A673 (cell line): ENCODE measurements at regions not wholly inside any gene's neighbourhood (a gene's known extent, or its start where the extent isn't known, plus 50 kb on each side); places are given as distances from the start of the nearest gene placed in this dataset.
"Not testable (repeated sequence)": the region's sequence is repeated elsewhere in the genome, so short reads cannot be mapped to it uniquely, and the experiment has no call there.

Experiments
- BruUV-seq: library from RNA; stranded (reverse); fragments of 400-500 nt; replicated peaks from 2 replicates; lab custom pipeline; 2021; lab: Mats Ljungman, UMichigan
- CTCF ChIA-PET: fragments of 300-600 bp; sonication (Branson Sonifier 250); formaldehyde crosslinking; loops from one replicate; lab custom pipeline; 2022; ENCODE audit warnings: antibody characterized with exemption; lab: Charles Lee
- POLR2A ChIA-PET: fragments of 300-600 bp; sonication (Branson Sonifier 250); formaldehyde crosslinking; loops from one replicate; lab custom pipeline; 2022; ENCODE audit warnings: antibody characterized with exemption; ENCODE audit not compliant: low non-redundant PET; lab: Charles Lee
- DNase-seq: peaks from one replicate; pipeline ENCODE4 v3.0.0-alpha.2; 2015; ENCODE audit warnings: low spot score
- H3K27ac ChIP-seq: fragments of 200-600 bp; sonication (generic); 2 replicates; pipeline ENCODE4 v1.5.1; 2016; ENCODE audit warnings: mixed run types, low read depth, mild to moderate bottlenecking, mixed read lengths, antibody characterized with exemption, low read length; ENCODE audit not compliant: poor library complexity, severe bottlenecking
- H3K27me3 ChIP-seq: fragments of 200-600 bp; sonication (generic); replicated peaks from 2 replicates; pipeline ENCODE4 v1.6.1; 2017; ENCODE audit warnings: mixed run types, low read depth, mild to moderate bottlenecking, mixed read lengths, antibody characterized with exemption, low read length; ENCODE audit not compliant: insufficient read depth, poor library complexity
- H3K36me3 ChIP-seq: fragments of 200-600 bp; sonication (generic); 2 replicates; pipeline ENCODE4 v1.6.1; 2016; ENCODE audit warnings: mixed run types, mild to moderate bottlenecking, mixed read lengths, antibody characterized with exemption, low read length; ENCODE audit not compliant: insufficient read depth, poor library complexity, severe bottlenecking
- H3K4me1 ChIP-seq: fragments of 200-600 bp; sonication (generic); 2 replicates; pipeline ENCODE4 v1.6.1; 2017; ENCODE audit warnings: mixed run types, mild to moderate bottlenecking, mixed read lengths, antibody characterized with exemption, low read length; ENCODE audit not compliant: insufficient read depth, poor library complexity, severe bottlenecking
- H3K4me3 ChIP-seq: fragments of 200-600 bp; sonication (generic); 2 replicates; pipeline ENCODE4 v1.5.1; 2016; ENCODE audit warnings: low read depth, mixed run types, mild to moderate bottlenecking, mixed read lengths, low read length; ENCODE audit not compliant: poor library complexity, severe bottlenecking
- H3K9me3 ChIP-seq: fragments of 200-600 bp; sonication (generic); 2 replicates; pipeline ENCODE4 v1.6.1; 2016; ENCODE audit warnings: mixed run types, low read depth, mild to moderate bottlenecking, mixed read lengths, antibody characterized with exemption, low read length; ENCODE audit not compliant: poor library complexity, severe bottlenecking
- EZH2 ChIP-seq: fragments of 200-600 bp; sonication (generic); IDR thresholded peaks from 2 replicates; pipeline ENCODE4 v1.6.1; 2017; ENCODE audit warnings: borderline replicate concordance, low read depth, mild to moderate bottlenecking, mixed read lengths, antibody characterized with exemption, low read length; ENCODE audit not compliant: poor library complexity, severe bottlenecking
- intact Hi-C: fragments of 100-400 bp; cut with micrococcal nuclease; formaldehyde crosslinking; loops from one replicate; pipeline ENCODE4 v1.10.0; 2022; ENCODE audit not compliant: unreplicated experiment
- TF ChIP-seq, protein P1 (sequence below): fragments of 300-800, 200-600 bp; sonication (generic); conservative IDR thresholded peaks from 2 replicates; pipeline ENCODE4 v1.5.1; 2017; ENCODE audit warnings: low read depth, mild to moderate bottlenecking, antibody characterized with exemption, low read length, moderate library complexity, mixed read lengths

DNA sequence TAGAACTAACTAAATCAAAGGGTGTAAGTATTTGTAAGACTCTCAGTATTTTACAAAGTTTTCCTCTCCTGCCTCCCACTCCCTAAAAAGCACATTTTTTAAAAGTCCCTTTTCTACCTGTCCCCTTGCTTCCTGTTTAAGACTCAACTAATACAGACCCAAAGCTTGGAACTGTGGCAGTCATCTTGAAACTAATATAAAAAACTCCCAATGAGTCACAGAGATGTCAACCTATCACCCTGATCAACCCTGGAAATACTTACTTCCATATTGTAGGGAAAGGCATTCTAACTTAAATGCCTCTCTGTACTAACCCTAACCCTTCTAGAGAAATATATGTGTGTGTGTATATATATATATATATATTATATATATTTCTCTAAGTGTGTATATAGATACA is 184.8 kb downstream of the SPTSSA start:
- Histone ChIP-seq H3K4me1 (no peaks in the 10 kb centered on the region), H3K36me3 (no peaks in the 10 kb centered on the region), H3K9me3 (no peaks in the 10 kb centered on the region), H3K27me3 (no peaks in the 10 kb centered on the region), H3K27ac (no peak overlapping the region), H3K4me3 (no peak overlapping the region)
- ChIA-PET POLR2A (no interaction called here), CTCF (no interaction called here)
- no peak for TF ChIP-seq EZH2
- TF ChIP-seq, protein P1, sequence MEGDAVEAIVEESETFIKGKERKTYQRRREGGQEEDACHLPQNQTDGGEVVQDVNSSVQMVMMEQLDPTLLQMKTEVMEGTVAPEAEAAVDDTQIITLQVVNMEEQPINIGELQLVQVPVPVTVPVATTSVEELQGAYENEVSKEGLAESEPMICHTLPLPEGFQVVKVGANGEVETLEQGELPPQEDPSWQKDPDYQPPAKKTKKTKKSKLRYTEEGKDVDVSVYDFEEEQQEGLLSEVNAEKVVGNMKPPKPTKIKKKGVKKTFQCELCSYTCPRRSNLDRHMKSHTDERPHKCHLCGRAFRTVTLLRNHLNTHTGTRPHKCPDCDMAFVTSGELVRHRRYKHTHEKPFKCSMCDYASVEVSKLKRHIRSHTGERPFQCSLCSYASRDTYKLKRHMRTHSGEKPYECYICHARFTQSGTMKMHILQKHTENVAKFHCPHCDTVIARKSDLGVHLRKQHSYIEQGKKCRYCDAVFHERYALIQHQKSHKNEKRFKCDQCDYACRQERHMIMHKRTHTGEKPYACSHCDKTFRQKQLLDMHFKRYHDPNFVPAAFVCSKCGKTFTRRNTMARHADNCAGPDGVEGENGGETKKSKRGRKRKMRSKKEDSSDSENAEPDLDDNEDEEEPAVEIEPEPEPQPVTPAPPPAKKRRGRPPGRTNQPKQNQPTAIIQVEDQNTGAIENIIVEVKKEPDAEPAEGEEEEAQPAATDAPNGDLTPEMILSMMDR, result no peak
- intact Hi-C loops, result no loop called here
- no TSS peak for BruUV-seq
- no peak for DNase-seq

DNA sequence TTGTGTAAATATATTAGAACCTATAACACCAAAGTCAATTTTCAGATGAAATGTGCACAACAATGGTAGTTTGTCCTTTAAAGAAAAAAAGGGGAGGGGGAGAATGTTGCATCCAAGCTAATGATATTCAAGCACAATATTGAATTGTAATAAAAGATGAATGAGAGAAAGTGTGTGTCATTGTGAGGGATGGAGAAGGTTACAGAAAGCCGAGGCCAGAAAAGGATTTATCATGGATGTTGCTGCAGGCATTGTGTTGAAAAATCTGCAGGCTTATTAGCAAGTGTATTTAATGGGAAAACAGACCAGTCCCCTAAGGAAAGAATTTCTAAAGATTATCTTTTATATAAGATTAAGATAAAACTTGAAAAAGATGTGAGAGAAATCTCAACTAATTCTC is 186.5 kb downstream of the SPTSSA start:
- Histone ChIP-seq H3K9me3 (no peaks in the 10 kb centered on the region), H3K4me3 (no peak overlapping the region), H3K27me3 (no peaks in the 10 kb centered on the region), H3K27ac (no peak overlapping the region), H3K36me3 (no peaks in the 10 kb centered on the region), H3K4me1 (no peaks in the 10 kb centered on the region)
- no TSS peak for BruUV-seq
- ChIA-PET POLR2A (no interaction called here), CTCF (no interaction called here)
- intact Hi-C loops, result no loop called here
- TF ChIP-seq, protein P1, result no peak
- TF ChIP-seq EZH2, result no peak
- no peak for DNase-seq

DNA sequence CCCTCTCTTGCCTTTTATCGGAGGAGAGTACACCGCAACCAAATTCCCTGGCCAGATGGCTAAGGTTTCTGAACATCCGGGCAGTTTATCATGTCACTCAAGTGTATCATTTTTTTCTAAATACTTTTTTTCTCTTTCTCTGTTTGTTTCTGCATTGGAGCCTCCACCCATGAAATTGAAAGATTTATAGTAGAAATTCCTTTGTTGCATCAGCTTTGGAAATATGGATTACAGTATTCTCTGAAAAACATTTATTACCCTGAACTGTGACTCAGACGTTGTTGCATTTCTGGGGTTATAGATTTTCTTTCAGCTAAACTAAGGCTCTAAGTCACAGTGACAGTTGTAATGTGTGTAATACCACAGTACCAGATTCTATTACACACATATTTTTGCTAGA is 187.0 kb downstream of the SPTSSA start:
- TF ChIP-seq EZH2, result no peak
- TF ChIP-seq, protein P1, result no peak
- Histone ChIP-seq H3K27ac (no peak overlapping the region), H3K4me3 (no peak overlapping the region), H3K4me1 (no peaks in the 10 kb centered on the region), H3K9me3 (no peaks in the 10 kb centered on the region), H3K27me3 (no peaks in the 10 kb centered on the region), H3K36me3 (no peaks in the 10 kb centered on the region)
- ChIA-PET CTCF (no interaction called here), POLR2A (no interaction called here)
- no TSS peak for BruUV-seq
- no peak for DNase-seq
- intact Hi-C loops, result no loop called here

DNA sequence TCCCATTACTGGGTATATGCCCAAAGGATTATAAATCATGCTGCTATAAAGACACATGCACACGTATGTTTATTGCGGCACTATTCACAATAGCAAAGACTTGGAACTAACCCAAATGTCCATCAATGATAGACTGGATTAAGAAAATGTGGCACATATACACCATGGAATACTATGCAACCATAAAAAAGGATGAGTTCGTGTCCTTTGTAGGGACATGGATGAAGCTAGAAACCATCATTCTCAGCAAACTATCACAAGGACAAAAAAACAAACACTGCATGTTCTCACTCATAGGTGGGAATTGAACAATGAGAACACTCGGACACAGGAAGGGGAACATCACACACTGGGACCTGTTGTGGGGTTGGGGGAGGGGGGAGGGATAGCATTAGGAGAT is 188.3 kb downstream of the SPTSSA start:
- CTCF ChIA-PET, DNase-seq, H3K4me3 ChIP-seq, H3K9me3 ChIP-seq, H3K27ac ChIP-seq, intact Hi-C loops, H3K36me3 ChIP-seq, H3K4me1 ChIP-seq, H3K27me3 ChIP-seq, BruUV-seq, POLR2A ChIA-PET: not testable (repeated sequence)
